ENCODE measurements at regions not wholly inside any gene's neighbourhood (a gene's known extent, or its start where the extent isn't known, plus 50 kb on each side); places are given as distances from the start of the nearest gene placed in this dataset.

DNA sequence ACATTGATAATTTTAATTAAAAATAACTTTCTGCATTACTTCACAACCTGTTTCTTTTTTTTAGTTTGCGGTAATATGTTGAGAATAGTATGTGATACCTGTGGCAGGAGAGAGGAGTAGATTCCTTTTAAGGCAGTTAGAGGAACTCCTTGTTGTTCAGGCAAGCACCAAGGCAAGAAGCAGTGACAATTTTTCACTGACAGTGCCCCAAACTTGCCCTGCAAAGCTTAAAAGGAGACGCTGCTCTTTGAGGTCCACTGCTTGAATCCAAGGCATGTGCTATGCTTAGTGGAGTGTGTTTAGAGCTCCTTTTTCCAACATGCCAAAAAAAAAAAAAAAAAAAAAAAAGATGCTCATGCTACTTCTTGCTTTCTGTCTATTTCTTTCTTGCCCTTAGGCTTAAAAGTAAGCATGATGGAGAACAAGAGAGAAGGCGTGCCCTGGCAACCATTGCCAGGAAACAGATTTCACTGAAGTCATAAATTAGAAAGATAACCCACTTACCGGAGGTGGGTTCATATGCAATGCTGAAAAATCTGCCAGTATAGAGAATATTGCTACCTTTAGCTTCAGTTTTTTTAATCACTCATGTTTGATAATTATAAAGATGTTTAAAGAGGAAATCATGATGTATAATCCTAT, 58.3 kb upstream of the DYRK2 start:
- Histone ChIP-seq H3K4me3 (no peak overlapping the region), H3K4me1 (no peaks in the 10 kb centered on the region), H3K9me3 (no peaks in the 10 kb centered on the region), H3K27ac (no peak overlapping the region), H3K27me3 (no peaks in the 10 kb centered on the region), H3K36me3 (no peaks in the 10 kb centered on the region)
- intact Hi-C loops (cut with DNase I), result no loop called here
- no peak for DNase-seq (ENCODE audit: low spot score in 2 of 2)
- TF ChIP-seq, protein P1, sequence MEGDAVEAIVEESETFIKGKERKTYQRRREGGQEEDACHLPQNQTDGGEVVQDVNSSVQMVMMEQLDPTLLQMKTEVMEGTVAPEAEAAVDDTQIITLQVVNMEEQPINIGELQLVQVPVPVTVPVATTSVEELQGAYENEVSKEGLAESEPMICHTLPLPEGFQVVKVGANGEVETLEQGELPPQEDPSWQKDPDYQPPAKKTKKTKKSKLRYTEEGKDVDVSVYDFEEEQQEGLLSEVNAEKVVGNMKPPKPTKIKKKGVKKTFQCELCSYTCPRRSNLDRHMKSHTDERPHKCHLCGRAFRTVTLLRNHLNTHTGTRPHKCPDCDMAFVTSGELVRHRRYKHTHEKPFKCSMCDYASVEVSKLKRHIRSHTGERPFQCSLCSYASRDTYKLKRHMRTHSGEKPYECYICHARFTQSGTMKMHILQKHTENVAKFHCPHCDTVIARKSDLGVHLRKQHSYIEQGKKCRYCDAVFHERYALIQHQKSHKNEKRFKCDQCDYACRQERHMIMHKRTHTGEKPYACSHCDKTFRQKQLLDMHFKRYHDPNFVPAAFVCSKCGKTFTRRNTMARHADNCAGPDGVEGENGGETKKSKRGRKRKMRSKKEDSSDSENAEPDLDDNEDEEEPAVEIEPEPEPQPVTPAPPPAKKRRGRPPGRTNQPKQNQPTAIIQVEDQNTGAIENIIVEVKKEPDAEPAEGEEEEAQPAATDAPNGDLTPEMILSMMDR (IDR thresholded peaks at IDR 0.05), result no peak

DNA sequence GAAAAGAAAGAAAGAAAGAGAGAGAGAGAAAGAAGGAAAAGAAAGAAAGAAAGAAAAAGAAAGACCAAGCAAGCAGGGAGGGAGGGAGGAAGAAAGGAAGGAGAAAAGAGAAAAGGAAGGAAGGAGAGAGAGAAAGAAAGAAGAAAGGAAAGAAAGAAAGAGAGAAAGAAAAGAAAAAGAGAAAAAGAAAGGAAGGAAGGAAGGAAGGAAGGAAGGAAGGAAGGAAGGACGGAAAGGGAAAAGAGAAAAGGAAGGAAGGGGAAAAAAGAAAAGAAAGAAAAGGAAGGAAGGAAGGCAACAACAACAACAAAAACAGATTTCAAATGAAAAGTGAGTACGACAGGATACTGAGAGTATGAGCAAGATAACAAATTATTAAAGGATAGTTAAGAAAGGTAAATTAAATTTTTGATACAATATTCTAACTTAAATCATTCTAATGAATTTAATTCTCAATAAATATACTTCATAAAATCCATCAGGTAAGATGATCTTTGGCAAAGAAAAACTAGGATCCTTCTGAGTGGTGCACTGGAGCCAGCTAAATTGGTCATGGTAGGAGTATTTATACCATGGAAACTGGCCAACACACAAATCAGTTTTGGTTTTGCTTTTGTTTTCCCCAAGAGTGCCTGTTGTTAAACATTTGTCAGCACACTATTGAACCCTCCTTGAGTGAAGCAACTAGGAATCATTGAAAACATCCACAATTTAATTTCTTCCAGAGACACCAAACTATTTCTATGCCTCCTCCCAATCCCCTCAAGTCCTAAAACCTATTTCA, 56.1 kb upstream of the DYRK2 start:
- Histone ChIP-seq H3K9me3 (no peaks in the 10 kb centered on the region), H3K4me1 (no peaks in the 10 kb centered on the region), H3K27me3 (no peaks in the 10 kb centered on the region), H3K36me3 (no peaks in the 10 kb centered on the region), H3K27ac (no peak overlapping the region), H3K4me3 (no peak overlapping the region)
- intact Hi-C loops (cut with DNase I), result no loop called here
- TF ChIP-seq, protein P1 (IDR thresholded peaks at IDR 0.05), result no peak
- no peak for DNase-seq (ENCODE audit: low spot score in 2 of 2)

DNA sequence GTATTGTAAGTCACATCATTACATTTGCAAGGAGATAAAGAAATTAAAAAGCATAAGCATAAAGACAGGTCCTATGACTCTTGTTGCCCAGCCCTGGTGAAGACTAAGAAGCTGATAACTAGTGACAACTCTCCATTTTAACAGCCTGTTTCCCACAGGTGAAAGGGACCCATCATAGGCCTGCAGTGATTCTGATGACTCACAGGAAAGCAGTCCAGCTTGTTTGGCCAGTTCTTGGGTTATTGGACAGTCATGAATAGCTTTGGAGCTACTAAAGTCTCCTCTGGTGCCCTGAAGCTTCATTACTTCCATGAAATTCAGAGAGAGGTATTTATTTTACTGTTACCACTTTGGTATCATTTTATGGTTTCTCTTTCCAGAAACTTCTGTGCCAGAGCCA, 55.5 kb upstream of the DYRK2 start:
- TF ChIP-seq, protein P1 (IDR thresholded peaks at IDR 0.05), result no peak
- Histone ChIP-seq H3K4me1 (no peaks in the 10 kb centered on the region), H3K27ac (no peak overlapping the region), H3K36me3 (no peaks in the 10 kb centered on the region), H3K4me3 (no peak overlapping the region), H3K9me3 (no peaks in the 10 kb centered on the region), H3K27me3 (no peaks in the 10 kb centered on the region)
- intact Hi-C loops (cut with DNase I), result no loop called here
- DNase-seq (ENCODE audit: low spot score in 2 of 2), result no peak

DNA sequence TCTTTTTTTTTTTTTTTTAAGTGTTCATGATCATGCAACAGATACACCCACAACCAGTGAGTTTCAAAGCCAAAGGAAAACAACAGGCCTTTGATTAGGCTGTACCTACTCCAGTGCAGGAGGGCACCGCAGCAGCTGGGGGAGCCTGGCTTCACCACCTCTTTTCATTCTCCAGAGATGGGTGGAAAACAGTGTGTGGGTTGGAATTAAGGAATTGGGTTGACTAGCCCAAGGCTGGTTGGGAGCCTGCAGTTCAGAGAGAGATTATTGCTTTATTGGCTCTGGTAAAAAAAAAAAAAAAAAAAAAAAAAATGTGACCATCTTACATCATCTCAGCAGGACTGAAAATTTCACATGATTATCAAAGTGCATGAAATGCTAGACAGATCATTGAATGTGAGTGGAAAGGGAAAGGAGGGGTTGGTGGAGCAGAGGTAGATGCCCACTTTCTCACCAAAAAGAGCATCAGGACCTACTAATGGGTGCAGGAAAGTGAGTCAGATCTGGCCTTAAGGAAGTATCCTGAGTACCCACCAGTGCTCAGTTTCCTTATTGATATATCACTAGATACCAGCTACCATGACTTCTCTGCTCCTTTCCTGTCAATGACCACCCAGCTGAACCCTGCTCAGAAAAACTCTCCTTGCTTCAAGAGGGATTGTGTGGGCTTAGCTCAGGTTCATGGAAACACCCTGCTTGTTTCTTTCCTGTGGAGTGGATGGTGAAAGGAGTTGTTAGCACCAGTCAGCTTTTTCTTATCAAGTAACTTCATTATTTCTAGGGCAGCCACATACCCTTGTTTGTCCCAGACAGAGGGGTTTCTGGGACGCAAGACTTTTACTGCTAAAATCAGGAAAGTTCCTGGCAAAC, 54.8 kb upstream of the DYRK2 start:
- Histone ChIP-seq H3K27me3 (no peaks in the 10 kb centered on the region), H3K36me3 (no peaks in the 10 kb centered on the region), H3K4me1 (no peaks in the 10 kb centered on the region), H3K9me3 (no peaks in the 10 kb centered on the region), H3K27ac (no peak overlapping the region), H3K4me3 (no peak overlapping the region)
- TF ChIP-seq, protein P1 (IDR thresholded peaks at IDR 0.05), result no peak
- DNase-seq (ENCODE audit: low spot score in 2 of 2), result no peak
- intact Hi-C loops (cut with DNase I), result no loop called here

DNA sequence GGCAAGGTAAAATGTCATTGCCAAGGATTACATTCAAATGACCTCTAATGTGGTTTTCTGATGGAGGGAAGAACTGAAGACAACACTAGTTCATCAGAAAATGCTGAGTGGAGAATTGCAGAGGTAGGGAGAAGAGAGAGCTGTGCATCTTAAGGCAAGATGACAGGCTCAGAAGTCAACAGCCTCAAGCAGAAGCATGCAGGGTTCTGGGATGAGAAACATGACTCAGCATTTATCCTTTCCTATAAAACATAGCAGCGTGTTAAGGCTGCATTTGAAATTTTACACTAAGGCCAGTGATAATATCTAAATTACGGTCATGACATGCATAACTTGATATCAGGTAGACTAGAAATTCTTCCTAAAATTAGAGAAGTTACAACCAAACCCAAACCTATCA, 53.7 kb upstream of the DYRK2 start:
- DNase-seq (ENCODE audit: low spot score in 2 of 2), result no peak
- H3K4me1 ChIP-seq, result no peaks in the 10 kb centered on the region
- no peaks in the 10 kb centered on the region for H3K9me3 ChIP-seq
- no peaks in the 10 kb centered on the region for H3K27me3 ChIP-seq
- H3K4me3 ChIP-seq, result no peak overlapping the region
- no peak overlapping the region for H3K27ac ChIP-seq
- intact Hi-C loops (cut with DNase I), result no loop called here
- no peaks in the 10 kb centered on the region for H3K36me3 ChIP-seq
- TF ChIP-seq, protein P1 (IDR thresholded peaks at IDR 0.05), result no peak
